Neuronal stem cell (in vitro differentiated cells): ENCODE measurements at regions not wholly inside any gene's neighbourhood (a gene's known extent, or its start where the extent isn't known, plus 50 kb on each side); places are given as distances from the start of the nearest gene placed in this dataset.
A peak's percentile ranks its signal among the peaks of the same experiment; 100 is the strongest.

Source experiments
- DNase-seq: peaks from one replicate; pipeline ENCODE4 v3.0.0-alpha.2; 2013; ENCODE audit warnings: low spot score
- H2AFZ ChIP-seq: one replicate; pipeline ENCODE4 v1.6.1; 2013; ENCODE audit warnings: mild to moderate bottlenecking, low read length, inconsistent platforms
- H2AK5ac ChIP-seq: 2 replicates; pipeline ENCODE4 v1.6.1; 2013; ENCODE audit warnings: low read depth, mild to moderate bottlenecking, inconsistent platforms, low read length, moderate library complexity, mixed read lengths
- H2BK120ac ChIP-seq: 2 replicates; pipeline ENCODE4 v1.6.1; 2013; ENCODE audit warnings: low read depth, mild to moderate bottlenecking, inconsistent platforms, low read length, moderate library complexity, mixed read lengths
- H2BK12ac ChIP-seq: one replicate; pipeline ENCODE4 v1.6.1; 2013; ENCODE audit warnings: low read length, inconsistent platforms
- H2BK15ac ChIP-seq: 2 replicates; pipeline ENCODE4 v1.6.1; 2013; ENCODE audit warnings: mild to moderate bottlenecking, low read length, inconsistent platforms, mixed read lengths
- H2BK5ac ChIP-seq: one replicate; pipeline ENCODE4 v1.6.1; 2013; ENCODE audit warnings: inconsistent platforms, mild to moderate bottlenecking, low read length, moderate library complexity
- H3K14ac ChIP-seq: one replicate; pipeline ENCODE4 v1.6.1; 2013; ENCODE audit warnings: low read length, inconsistent platforms
- H3K18ac ChIP-seq: 2 replicates; pipeline ENCODE4 v1.6.1; 2013; ENCODE audit warnings: low read length, inconsistent platforms
- H3K23ac ChIP-seq: 2 replicates; pipeline ENCODE4 v1.6.1; 2013; ENCODE audit warnings: low read depth, mild to moderate bottlenecking, mixed read lengths, low read length, inconsistent platforms; ENCODE audit not compliant: poor library complexity
- H3K27ac ChIP-seq: replicated peaks from 3 replicates; pipeline ENCODE4 v1.5.1; 2013; ENCODE audit warnings: low read length, inconsistent platforms
- H3K27me3 ChIP-seq, 3 experiments: 2 replicates each; pipeline ENCODE4 v1.6.1; 2013; ENCODE audit warnings: low read length in 3 of 3, mild to moderate bottlenecking in 2 of 3, inconsistent platforms in 1 of 3, low read depth in 1 of 3, mixed read lengths in 1 of 3, moderate library complexity in 1 of 3; ENCODE audit not compliant: control insufficient read depth in 3 of 3, insufficient read depth in 3 of 3
- H3K36me3 ChIP-seq, 2 donors: replicated peaks in 1 of 2; 2 replicates each; pipeline ENCODE4 v1.6.1; 2013; ENCODE audit warnings: low read length in 2 of 2; ENCODE audit not compliant: control insufficient read depth in 2 of 2, insufficient read depth in 2 of 2
- H3K4ac ChIP-seq: 2 replicates; pipeline ENCODE4 v1.6.1; 2013; ENCODE audit warnings: inconsistent platforms, mild to moderate bottlenecking, low read length, moderate library complexity
- H3K4me1 ChIP-seq, 2 donors: 1 replicate in 1 of 2; 2 replicates in 1 of 2; pipeline ENCODE4 v1.6.1; 2013; ENCODE audit warnings: low read length in 2 of 2, low read depth in 1 of 2; ENCODE audit not compliant: control insufficient read depth in 2 of 2, insufficient read depth in 1 of 2
- H3K4me2 ChIP-seq: one replicate; pipeline ENCODE4 v1.6.1; 2013; ENCODE audit warnings: mild to moderate bottlenecking, low read length, inconsistent platforms; ENCODE audit not compliant: insufficient read depth, poor library complexity, severe bottlenecking
- H3K4me3 ChIP-seq, 2 donors: 2 replicates each; pipeline ENCODE4 v1.5.1; 2013; ENCODE audit warnings: low read length in 2 of 2, mild to moderate bottlenecking in 2 of 2, inconsistent platforms in 1 of 2, moderate library complexity in 1 of 2
- H3K79me1 ChIP-seq: one replicate; pipeline ENCODE4 v1.6.1; 2013; ENCODE audit warnings: low read depth, mild to moderate bottlenecking, inconsistent platforms, low read length, moderate library complexity
- H3K9ac ChIP-seq: one replicate; pipeline ENCODE4 v1.6.1; 2013; ENCODE audit warnings: mild to moderate bottlenecking, low read depth, low read length, inconsistent platforms; ENCODE audit not compliant: poor library complexity
- H3K9me3 ChIP-seq, 2 donors: replicated peaks in 1 of 2; 2 replicates each; pipeline versions ENCODE3 to v1.6.1; 2013; ENCODE audit warnings: low read length in 2 of 2, mild to moderate bottlenecking in 2 of 2, inconsistent platforms in 1 of 2, low read depth in 1 of 2, mixed read lengths in 1 of 2, moderate library complexity in 1 of 2; ENCODE audit not compliant: control insufficient read depth in 2 of 2, insufficient read depth in 1 of 2
- H4K8ac ChIP-seq: one replicate; pipeline ENCODE4 v1.6.1; 2013; ENCODE audit warnings: low read depth, mild to moderate bottlenecking, inconsistent platforms, low read length, moderate library complexity
- H4K91ac ChIP-seq: one replicate; pipeline ENCODE4 v1.6.1; 2013; ENCODE audit warnings: low read length, low read depth, mild to moderate bottlenecking, inconsistent platforms; ENCODE audit not compliant: poor library complexity
- WGBS, 2 donors: extraction: QIAGEN DNeasy Blood & Tissue Kit; methylation state at CpG; one replicate each; pipeline ENCODE4 v1.1.7; 2013; ENCODE audit warnings: missing lambda C conversion rate in 2 of 2, mixed read lengths in 1 of 2; ENCODE audit not compliant: insufficient read length in 2 of 2, insufficient replicate concordance in 1 of 2; ENCODE audit errors: extremely low coverage in 2 of 2; 5-methylcytosine and 5-hydroxymethylcytosine counted together

DNA sequence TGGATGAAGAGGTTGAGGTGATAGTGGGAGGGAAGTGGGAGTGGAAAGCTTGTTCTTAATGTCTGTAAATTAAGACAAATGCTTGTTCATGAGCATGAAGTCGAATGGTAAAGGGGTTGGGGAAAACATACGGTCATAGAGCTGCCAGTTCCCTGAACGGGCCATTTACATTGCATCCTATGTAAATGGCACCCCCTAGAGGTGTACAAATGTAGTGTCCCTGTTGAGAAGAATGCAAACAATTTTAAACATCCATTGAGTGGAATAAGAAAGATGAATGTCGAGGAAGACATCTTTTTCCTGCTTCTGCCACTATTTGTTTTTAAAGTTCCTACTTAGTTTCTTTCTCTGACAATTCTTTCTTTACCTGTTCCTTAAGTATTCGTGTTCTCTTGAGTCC is 155.7 kb downstream of the RDH14 start:
- H2BK15ac ChIP-seq = no peak overlapping the region
- no peak overlapping the region for H4K8ac ChIP-seq
- no peaks in the 10 kb centered on the region for H3K36me3 ChIP-seq
- H3K79me1 ChIP-seq = no peaks in the 10 kb centered on the region
- H3K23ac ChIP-seq = no peak overlapping the region
- DNase-seq = peak; percentile 3
- H3K4me3 ChIP-seq = no peak overlapping the region
- H2BK12ac ChIP-seq = no peak overlapping the region
- no peak overlapping the region for H2AK5ac ChIP-seq
- H3K27me3 ChIP-seq = no peaks in the 10 kb centered on the region
- H3K4me1 ChIP-seq = peaks cover 0 to 2% of the 10 kb centered on the region in 2 donors
- H2BK5ac ChIP-seq = no peak overlapping the region
- no peak overlapping the region for H2BK120ac ChIP-seq
- H3K9ac ChIP-seq = no peak overlapping the region
- H3K18ac ChIP-seq = no peak overlapping the region
- no peak overlapping the region for H3K27ac ChIP-seq
- peaks cover 0 to 1% of the 10 kb centered on the region in 2 donors for H3K9me3 ChIP-seq
- H4K91ac ChIP-seq = no peak overlapping the region
- no peak overlapping the region for H3K14ac ChIP-seq
- WGBS, 2 donors = no CpG with 5 or more reads among the region's 5 CpGs
- no peak overlapping the region for H3K4me2 ChIP-seq
- no peak overlapping the region for H3K4ac ChIP-seq
- H2AFZ ChIP-seq = no peak overlapping the region

DNA sequence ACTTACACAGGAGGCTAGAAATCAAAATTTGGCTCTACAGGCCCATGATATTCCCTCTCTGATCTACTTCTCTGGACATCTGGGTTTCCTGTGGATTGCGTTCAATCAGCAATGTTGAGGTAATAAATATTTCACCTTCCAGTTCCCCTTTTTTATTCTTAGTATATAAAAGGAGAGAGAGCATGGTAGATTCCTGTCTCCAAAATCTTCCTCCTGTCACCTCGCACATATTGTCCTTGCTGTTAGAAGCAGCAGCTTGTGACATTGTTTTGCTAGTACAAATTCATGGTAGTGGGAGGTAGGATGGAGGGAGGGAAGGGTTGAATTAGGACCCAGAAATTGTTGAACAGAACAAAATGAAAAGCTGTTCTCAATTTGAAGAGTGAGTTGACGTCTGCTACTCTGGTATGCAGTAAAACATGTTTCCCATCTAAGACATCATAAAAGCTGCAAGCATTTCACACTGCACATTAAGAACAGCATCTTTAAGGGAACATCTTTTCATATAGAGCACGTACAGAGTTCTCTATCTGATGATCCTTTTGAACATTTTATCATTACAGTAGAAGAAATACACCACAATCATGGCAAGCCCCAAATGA is 156.4 kb downstream of the RDH14 start:
- Histone ChIP-seq H3K4me2 (no peak overlapping the region), H3K79me1 (no peaks in the 10 kb centered on the region), H2AFZ (no peak overlapping the region), H3K23ac (no peak overlapping the region), H3K4me3 (no peak overlapping the region), H3K36me3 (no peaks in the 10 kb centered on the region), H2BK120ac (no peak overlapping the region), H2AK5ac (no peak overlapping the region), H4K91ac (no peak overlapping the region), H3K27me3 (no peaks in the 10 kb centered on the region), H3K4me1 (peaks cover 0 to 2% of the 10 kb centered on the region in 2 donors), H3K18ac (no peak overlapping the region), H2BK5ac (no peak overlapping the region), H3K9ac (no peak overlapping the region), H3K27ac (no peak overlapping the region), H4K8ac (no peak overlapping the region), H3K9me3 (peaks cover 0 to 1% of the 10 kb centered on the region in 2 donors), H3K4ac (no peak overlapping the region), H2BK15ac (no peak overlapping the region), H2BK12ac (no peak overlapping the region), H3K14ac (no peak overlapping the region)
- no peak for DNase-seq
- no CpG with 5 or more reads among the region's 4 CpGs for WGBS, 2 donors

DNA sequence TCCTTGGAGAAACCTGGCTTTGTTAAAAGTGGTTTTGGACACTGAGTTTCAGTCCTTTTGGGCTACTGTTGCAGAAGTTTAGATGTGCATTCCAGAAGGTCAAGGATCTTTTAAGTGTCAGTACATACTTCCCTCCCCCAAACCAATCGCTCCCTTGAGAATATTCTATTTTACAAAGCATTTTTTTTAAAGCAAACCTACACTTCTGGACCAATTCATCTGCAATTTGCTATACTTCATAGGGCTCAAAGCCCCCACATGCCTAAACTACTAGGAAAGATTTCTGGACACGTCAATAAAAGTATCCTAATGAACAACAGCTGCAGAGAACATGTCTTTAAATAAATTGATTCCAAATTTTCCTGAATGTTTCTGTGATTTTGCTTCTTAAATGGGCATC is 157.6 kb downstream of the RDH14 start:
- H2AK5ac ChIP-seq = no peak overlapping the region
- no peak overlapping the region for H3K4me2 ChIP-seq
- H3K79me1 ChIP-seq = no peaks in the 10 kb centered on the region
- H3K9ac ChIP-seq = no peak overlapping the region
- no peak overlapping the region for H3K4ac ChIP-seq
- peaks cover 0 to 2% of the 10 kb centered on the region in 2 donors for H3K4me1 ChIP-seq
- H2BK5ac ChIP-seq = no peak overlapping the region
- WGBS, 2 donors = no CpG with 5 or more reads among the region's 2 CpGs
- no peak overlapping the region for H3K27ac ChIP-seq
- no peak overlapping the region for H3K4me3 ChIP-seq
- no peak overlapping the region for H3K23ac ChIP-seq
- DNase-seq = no peak
- H3K9me3 ChIP-seq = no peaks in the 10 kb centered on the region
- no peaks in the 10 kb centered on the region for H3K36me3 ChIP-seq
- no peak overlapping the region for H2AFZ ChIP-seq
- no peak overlapping the region for H2BK12ac ChIP-seq
- no peaks in the 10 kb centered on the region for H3K27me3 ChIP-seq
- no peak overlapping the region for H4K8ac ChIP-seq
- no peak overlapping the region for H2BK120ac ChIP-seq
- no peak overlapping the region for H2BK15ac ChIP-seq
- no peak overlapping the region for H3K18ac ChIP-seq
- no peak overlapping the region for H3K14ac ChIP-seq
- H4K91ac ChIP-seq = no peak overlapping the region

DNA sequence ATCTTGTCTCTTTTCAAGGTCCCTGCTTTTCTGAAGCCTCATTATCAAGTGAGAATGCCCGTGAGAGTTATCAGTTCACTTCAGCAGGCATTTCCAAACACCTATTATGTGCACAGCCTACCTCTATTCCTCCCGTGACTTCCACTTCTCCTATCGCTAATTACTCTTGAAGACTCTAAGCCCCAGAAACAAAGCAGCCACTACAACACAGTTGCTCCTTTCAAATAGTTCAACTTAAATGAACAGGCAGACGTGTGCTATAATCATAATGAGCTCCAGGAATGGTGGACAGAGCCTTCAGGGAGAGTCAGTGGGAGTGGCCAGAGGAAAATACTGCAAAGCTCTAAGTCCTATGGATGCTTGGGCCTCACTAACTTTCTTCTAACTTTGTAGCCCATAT is 159.0 kb downstream of the RDH14 start:
- Histone ChIP-seq H4K91ac (no peak overlapping the region), H2BK12ac (no peak overlapping the region), H2BK120ac (no peak overlapping the region), H3K27ac (no peak overlapping the region), H4K8ac (no peak overlapping the region), H3K4me3 (no peak overlapping the region), H3K4me1 (peaks cover 0 to 2% of the 10 kb centered on the region in 2 donors), H3K9ac (no peak overlapping the region), H3K23ac (no peak overlapping the region), H2AK5ac (no peak overlapping the region), H3K14ac (no peak overlapping the region), H2BK15ac (no peak overlapping the region), H2AFZ (no peak overlapping the region), H2BK5ac (no peak overlapping the region), H3K36me3 (no peaks in the 10 kb centered on the region), H3K4ac (no peak overlapping the region), H3K18ac (no peak overlapping the region), H3K27me3 (no peaks in the 10 kb centered on the region), H3K4me2 (no peak overlapping the region), H3K9me3 (no peaks in the 10 kb centered on the region), H3K79me1 (no peaks in the 10 kb centered on the region)
- whole genome bisulfite sequencing, 2 donors = no CpG with 5 or more reads among the region's 4 CpGs
- peak; percentile 30 for DNase-seq
